LHCN-M2 (cell line): ENCODE measurements at regions not wholly inside any gene's neighbourhood (a gene's known extent, or its start where the extent isn't known, plus 50 kb on each side); places are given as distances from the start of the nearest gene placed in this dataset.

Source experiments
- DNase-seq: peaks from one replicate; pipeline ENCODE4 v3.0.0-alpha.2; 2012; ENCODE audit warnings: low read depth

GRCh38 chr2:9082158-9082557, 78.7 kb upstream of the MBOAT2 start:
- DNase-seq: no peak

DNA sequence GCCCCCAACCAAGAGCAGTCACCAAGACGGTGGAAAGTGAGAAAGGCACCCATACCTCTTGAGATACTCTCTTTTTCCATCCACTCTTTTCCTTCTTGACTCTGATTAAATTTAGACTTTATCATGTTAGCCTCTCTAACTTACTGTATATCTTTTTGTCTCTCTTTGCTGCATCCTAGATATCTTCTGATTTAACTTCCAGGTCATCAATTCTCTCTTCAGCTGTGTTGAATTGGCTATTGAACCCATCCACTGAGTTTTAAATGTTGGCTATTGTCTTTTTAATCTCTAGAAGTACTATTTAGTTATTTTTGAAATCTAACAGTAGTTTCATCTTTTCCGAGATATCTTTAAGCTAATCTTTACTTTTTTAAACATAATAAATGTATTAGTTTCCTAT, 78.3 kb upstream of the MBOAT2 start:
- DNase-seq: no peak

GRCh38 chr2:9078405-9078804, 74.9 kb upstream of the MBOAT2 start:
- DNase-seq: no peak

GRCh38 chr2:9077691-9078090, 74.2 kb upstream of the MBOAT2 start:
- no peak for DNase-seq

DNA sequence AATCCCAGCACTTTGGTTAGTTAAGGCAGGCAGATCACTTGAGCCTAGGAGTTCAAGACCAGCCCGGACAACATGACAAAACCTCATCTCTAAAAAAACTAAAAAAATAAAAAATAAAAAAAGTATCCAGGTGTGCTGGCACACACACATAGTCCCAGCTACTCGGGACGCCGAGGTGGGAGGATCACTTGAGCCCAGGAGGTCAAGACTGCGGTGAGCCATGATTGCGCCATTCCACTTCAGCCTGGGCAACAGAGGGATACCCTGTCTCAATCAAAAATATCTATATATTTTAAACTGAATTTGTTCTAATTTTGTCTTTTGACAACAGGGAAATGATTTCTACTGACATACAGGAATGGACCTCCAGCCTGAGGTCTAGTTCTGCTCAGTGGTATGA, 73.3 kb upstream of the MBOAT2 start:
- DNase-seq: no peak

- DNase-seq: no peak
Measured at GRCh38 chr2:9076210-9076609, 72.7 kb upstream of the MBOAT2 start.

DNA sequence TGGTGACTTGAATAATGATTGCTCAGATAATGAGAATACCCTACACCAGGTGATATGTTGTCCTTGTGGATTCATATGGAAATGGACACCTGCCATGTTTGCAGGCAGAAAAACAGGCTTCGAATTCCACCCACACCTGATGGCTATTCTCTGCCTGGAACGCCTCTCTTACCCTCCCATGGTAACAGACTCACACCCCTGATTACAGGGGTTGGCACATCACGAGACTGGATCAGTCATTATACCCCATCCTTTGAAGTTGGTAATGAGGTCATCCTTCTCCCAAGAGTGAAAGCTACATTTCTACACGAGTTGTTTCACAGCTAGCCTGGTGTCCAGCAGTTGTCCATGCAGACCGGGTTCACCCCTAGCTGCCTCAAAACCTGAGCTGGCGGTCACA, 71.4 kb upstream of the MBOAT2 start:
- no peak for DNase-seq

DNA sequence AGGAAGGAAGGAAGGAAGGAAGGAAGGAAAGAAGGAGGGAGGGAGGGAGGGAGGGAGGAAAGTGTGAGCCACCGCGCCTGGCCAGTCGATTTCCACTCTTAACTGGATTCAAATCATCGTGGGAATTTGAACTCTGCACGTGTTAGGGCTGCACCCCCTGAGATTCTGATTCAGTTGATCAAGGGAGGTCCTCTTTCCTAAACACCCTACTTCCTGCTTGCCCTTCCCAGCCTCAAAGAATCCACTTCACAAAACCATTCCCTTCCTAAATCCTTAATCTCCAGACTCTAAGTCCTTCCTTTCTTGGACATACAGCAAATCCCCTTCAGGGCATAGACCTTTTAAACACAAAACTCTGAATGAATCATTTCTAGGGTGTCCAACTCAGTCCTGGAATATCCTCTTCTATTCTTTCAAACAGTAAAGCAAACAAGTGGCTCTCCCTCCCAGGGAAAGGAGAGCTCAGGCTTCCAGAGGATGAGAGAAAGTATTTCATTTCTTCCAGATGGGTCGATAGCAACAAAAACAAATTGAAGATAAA, 68.2 kb upstream of the MBOAT2 start:
- DNase-seq: no peak

- DNase-seq: peak; percentile 62
Measured at GRCh38 chr2:9071032-9071431, 67.5 kb upstream of the MBOAT2 start.

DNA sequence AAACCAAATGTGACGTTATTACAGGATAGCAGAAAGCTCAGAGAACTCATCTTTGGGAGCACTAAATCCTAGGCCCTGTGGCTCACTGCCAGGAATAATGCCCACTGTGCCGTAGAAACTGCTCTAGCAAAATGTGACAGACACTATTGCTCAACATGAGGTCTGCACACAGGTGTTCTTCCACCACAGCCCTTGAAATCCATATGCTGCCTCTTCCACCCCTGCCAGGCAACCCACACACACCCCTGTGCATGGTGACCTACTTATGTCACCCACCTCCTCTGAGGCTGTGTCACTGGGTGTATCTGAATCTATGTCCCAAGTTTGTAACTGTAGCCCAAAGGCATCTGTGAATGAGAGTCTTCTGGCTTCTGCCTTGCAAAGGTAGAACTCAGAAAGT, 66.1 kb upstream of the MBOAT2 start:
- DNase-seq: peak; percentile 14

DNA sequence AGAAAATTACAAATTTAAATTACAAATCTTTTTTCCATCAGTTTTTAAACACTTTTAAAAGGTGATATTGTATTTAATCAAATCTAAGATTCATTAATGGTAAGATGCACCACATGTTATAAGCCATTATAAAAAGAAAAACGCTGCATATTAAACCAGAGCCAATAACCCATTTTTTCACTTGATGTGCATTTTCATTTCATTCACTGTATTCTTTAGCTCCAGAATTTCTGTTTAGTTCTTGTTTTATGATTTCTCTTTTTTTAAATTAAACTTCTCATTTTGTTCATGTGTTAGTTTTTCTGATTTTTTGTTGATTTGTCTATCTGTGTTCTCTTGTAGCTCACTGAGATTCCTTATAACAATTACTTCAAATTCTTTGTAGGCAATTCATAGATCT, 62.4 kb upstream of the MBOAT2 start:
- no peak for DNase-seq

DNA sequence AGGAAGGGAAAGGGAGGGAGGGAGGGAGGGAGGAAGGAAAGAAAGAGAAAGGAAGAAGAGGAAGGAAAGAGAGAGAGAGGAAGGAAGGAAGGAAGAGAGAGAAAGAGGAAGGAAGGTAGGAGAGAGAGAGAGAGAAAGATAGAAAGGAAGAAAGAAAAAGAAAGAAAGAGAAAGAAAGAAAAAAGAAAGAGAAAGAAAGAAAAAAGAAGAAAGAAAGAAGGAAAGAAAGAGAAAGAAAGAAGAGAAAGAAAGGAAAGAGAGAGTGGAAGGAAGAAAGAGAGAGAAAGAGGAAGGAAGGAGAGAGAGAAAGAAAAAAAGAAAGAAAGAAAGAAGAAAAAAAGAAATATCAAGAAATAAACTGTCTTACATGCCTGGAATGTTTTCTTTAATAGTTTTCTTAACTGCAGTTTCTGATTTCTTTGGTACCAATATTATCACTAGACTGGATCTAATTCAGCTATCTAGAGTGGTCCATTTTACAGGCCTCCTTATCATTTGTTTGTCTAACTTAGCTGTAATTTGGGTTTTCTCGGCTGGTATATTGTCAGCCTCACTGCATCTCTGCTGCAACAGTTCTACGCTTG, 59.6 kb upstream of the MBOAT2 start:
- no peak for DNase-seq

DNA sequence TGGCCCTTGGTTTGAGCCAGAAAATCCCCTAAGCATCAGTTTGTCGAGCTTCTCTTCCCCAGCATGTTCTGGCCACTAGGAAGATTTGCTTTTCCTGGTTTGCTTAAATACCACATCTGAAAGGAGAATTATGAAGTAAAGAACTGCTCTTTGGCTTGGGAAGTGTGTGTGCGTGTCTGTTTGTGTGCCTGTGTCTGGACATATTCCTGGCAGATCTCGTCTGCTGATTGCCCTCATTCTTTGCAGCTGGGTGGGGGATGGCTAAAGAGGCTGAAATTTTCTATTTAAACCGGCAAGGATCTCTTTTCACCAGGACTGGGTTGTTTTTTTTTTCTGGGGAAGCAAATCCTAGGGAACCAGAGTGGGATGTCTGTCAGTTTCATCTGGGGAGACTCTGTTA, 57.3 kb upstream of the MBOAT2 start:
- DNase-seq: no peak

DNA sequence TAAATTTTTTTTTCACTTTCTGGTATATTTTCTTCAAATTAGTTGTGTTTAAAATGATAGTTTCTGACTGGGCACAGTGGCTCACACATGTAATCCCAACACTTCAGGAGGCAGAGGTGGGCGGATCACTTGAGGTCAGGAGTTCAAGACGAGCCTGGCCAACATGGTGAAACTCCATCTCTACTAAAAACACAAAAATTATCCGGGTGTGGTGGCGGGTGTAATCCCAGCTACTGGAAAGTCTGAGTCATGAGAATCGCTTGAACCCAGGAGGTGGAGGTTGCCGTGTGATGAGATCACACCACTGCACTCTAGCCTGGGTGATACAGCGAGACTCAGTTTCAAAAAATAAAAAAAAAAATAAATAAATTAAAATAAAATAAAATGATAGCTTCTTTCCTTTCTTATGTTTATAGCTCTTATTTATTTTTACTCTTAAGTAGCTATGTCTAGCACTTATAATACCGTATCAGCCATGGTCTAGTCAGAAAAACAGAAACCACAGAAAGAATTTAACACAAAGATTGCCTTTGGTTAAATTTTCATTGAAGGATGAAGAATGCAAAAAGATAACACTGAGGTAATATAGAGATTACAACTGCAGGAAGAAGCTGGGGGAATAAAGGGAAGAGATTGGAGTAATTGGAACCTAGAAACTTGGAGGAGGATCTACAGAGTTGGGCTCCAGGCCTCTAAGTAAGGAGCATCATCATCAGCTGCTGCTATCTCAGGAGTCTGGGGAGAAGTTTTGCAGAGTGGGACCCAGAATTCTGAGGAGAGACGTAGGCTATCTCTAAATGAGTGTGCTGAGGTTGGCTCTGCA, 54.7 kb upstream of the MBOAT2 start:
- peak; percentile 93 for DNase-seq

- no peak for DNase-seq
Measured at GRCh38 chr2:9055471-9055870, 52.0 kb upstream of the MBOAT2 start.

DNA sequence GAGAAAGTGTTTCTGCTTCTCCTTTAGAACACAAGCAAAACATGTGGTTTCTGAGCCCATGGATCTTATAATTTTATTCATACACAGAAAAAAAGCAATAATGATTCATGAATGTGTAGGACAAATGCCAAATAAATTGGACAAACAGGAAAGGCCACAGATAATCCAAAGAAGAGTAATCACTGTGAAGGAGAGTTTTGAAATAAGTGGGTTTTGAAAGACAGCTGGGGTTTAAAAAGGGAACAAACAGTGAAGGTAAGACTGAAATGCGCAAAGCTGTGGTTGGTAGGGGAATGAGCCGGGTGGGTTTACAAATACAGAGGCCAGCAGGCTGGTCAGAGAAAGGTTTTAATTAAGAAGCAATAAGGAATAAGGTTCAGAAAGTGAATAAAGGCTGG, 50.0 kb upstream of the MBOAT2 start:
- peak; percentile 30 for DNase-seq
